OCI-M2 (cell line): ENCODE measurements at regions not wholly inside any gene's neighbourhood (a gene's known extent, or its start where the extent isn't known, plus 50 kb on each side); places are given as distances from the start of the nearest gene placed in this dataset.

ENCODE experiments used
- DNase-seq: peaks from one replicate; lab custom pipeline; 2025; ENCODE audit not compliant: unreplicated experiment; lab: John Stamatoyannopoulos, UW

GRCh38 chr2:212871597-212871996 lies 279.8 kb downstream of the IKZF2 start:
- DNase-seq, result no peak

GRCh38 chr2:212864186-212864585 lies 287.2 kb downstream of the IKZF2 start:
- no peak for DNase-seq

GRCh38 chr2:212863185-212863588 lies 288.2 kb downstream of the IKZF2 start:
- no peak for DNase-seq

- DNase-seq, result no peak
Observed at GRCh38 chr2:212858496-212858895, 292.9 kb downstream of the IKZF2 start.

GRCh38 chr2:212854771-212855170 lies 296.6 kb downstream of the IKZF2 start:
- no peak for DNase-seq

GRCh38 chr2:212854116-212854515 lies 297.3 kb downstream of the IKZF2 start:
- no peak for DNase-seq

GRCh38 chr2:212845941-212846340 lies 305.5 kb downstream of the IKZF2 start:
- DNase-seq, result no peak

GRCh38 chr2:212843409-212844199 lies 305.0 kb upstream of the ERBB4 start:
- DNase-seq, result no peak

- no peak for DNase-seq
Observed at GRCh38 chr2:212842544-212843185, 304.1 kb upstream of the ERBB4 start.

- no peak for DNase-seq
Observed at GRCh38 chr2:212841460-212841859, 302.9 kb upstream of the ERBB4 start.

GRCh38 chr2:212832211-212833195 lies 293.9 kb upstream of the ERBB4 start:
- no peak for DNase-seq

- no peak for DNase-seq
Observed at GRCh38 chr2:212831671-212832199, 293.1 kb upstream of the ERBB4 start.

- DNase-seq, result no peak
Observed at GRCh38 chr2:212816267-212816666, 277.7 kb upstream of the ERBB4 start.

- DNase-seq, result no peak
Observed at GRCh38 chr2:212815453-212815852, 276.9 kb upstream of the ERBB4 start.

- DNase-seq, result no peak
Observed at GRCh38 chr2:212814941-212815340, 276.3 kb upstream of the ERBB4 start.

- DNase-seq, result no peak
Observed at GRCh38 chr2:212811921-212812320, 273.3 kb upstream of the ERBB4 start.

- no peak for DNase-seq
Observed at GRCh38 chr2:212811036-212811805, 272.6 kb upstream of the ERBB4 start.

GRCh38 chr2:212797484-212798205 lies 259.0 kb upstream of the ERBB4 start:
- DNase-seq, result no peak

- DNase-seq, result no peak
Observed at GRCh38 chr2:212794471-212794870, 255.9 kb upstream of the ERBB4 start.

- no peak for DNase-seq
Observed at GRCh38 chr2:212791569-212791968, 253.0 kb upstream of the ERBB4 start.
